ENCODE measurements at regions not wholly inside any gene's neighbourhood (a gene's known extent, or its start where the extent isn't known, plus 50 kb on each side); places are given as distances from the start of the nearest gene placed in this dataset.

DNA sequence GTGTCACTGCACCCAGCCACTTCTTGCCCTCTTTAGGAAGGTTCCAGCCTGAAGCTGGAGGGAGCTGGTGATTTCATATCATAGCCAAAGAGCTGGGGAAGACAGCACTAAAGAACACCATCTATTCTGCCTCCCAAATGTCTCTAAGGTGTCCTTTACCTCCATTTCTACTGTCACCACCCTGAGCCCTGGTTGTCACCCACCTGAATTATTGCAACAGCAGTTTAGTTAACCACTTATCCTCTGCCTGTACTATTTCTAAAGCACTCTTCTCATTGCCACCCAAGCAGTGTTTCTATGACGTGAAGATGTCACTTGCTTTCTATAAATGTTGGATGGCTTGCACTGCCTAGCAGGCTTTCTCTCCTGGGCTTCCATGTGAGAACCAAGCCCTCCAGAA is 69.4 kb upstream of the EED start:
- TF ChIP-seq POLR2A (IDR thresholded peaks at IDR 0.05) (no peak), EP300 (IDR thresholded peaks at IDR 0.05) (no peak)
- TF ChIP-seq, protein P1, sequence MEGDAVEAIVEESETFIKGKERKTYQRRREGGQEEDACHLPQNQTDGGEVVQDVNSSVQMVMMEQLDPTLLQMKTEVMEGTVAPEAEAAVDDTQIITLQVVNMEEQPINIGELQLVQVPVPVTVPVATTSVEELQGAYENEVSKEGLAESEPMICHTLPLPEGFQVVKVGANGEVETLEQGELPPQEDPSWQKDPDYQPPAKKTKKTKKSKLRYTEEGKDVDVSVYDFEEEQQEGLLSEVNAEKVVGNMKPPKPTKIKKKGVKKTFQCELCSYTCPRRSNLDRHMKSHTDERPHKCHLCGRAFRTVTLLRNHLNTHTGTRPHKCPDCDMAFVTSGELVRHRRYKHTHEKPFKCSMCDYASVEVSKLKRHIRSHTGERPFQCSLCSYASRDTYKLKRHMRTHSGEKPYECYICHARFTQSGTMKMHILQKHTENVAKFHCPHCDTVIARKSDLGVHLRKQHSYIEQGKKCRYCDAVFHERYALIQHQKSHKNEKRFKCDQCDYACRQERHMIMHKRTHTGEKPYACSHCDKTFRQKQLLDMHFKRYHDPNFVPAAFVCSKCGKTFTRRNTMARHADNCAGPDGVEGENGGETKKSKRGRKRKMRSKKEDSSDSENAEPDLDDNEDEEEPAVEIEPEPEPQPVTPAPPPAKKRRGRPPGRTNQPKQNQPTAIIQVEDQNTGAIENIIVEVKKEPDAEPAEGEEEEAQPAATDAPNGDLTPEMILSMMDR (IDR thresholded peaks at IDR 0.05), result no peak

Data from stomach (tissue), 4 donors.